ENCODE measurements at regions not wholly inside any gene's neighbourhood (a gene's known extent, or its start where the extent isn't known, plus 50 kb on each side); places are given as distances from the start of the nearest gene placed in this dataset.
"Not testable (repeated sequence)": the region's sequence is repeated elsewhere in the genome, so short reads cannot be mapped to it uniquely, and the experiment has no call there.

DNA sequence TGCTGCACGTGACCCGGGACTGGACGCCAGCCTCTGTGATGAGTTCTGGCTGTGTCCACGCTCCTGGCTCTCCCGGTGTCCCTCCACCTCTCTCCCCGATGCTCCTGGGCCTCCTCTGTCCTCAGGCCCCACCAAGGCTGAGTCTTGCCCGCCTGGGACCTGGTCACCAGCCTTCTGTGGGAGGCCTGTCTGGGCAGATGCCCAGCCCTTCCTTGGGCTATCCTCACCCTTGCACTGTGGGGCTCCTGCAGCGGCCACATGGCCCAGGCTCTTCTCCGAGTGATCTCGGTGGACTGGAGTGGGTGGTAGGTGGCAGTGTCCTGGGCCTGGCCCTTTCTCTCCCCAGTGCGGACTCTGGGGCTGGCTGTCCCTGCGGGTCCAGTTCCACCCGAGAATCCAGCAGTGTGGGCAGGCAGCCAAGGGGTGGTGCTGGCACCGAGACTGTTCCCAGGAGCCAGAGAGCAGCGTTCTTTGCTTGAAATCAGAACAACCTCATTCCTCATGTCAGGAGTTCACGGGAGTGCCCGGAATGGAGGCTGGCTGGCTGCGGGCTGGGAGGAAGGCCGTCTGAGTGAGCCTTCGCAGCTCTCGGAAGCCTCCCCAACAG lies 94.6 kb downstream of the TMEM121 start:
- TF ChIP-seq, protein P1, sequence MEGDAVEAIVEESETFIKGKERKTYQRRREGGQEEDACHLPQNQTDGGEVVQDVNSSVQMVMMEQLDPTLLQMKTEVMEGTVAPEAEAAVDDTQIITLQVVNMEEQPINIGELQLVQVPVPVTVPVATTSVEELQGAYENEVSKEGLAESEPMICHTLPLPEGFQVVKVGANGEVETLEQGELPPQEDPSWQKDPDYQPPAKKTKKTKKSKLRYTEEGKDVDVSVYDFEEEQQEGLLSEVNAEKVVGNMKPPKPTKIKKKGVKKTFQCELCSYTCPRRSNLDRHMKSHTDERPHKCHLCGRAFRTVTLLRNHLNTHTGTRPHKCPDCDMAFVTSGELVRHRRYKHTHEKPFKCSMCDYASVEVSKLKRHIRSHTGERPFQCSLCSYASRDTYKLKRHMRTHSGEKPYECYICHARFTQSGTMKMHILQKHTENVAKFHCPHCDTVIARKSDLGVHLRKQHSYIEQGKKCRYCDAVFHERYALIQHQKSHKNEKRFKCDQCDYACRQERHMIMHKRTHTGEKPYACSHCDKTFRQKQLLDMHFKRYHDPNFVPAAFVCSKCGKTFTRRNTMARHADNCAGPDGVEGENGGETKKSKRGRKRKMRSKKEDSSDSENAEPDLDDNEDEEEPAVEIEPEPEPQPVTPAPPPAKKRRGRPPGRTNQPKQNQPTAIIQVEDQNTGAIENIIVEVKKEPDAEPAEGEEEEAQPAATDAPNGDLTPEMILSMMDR (conservative IDR thresholded peaks at IDR 0.05; ENCODE audit: low read depth, low read length) = not testable (repeated sequence)
- TF ChIP-seq EZH2phosphoT487 (IDR thresholded peaks at IDR 0.05; ENCODE audit: borderline replicate concordance, low read length); EZH2 (IDR thresholded peaks at IDR 0.05; ENCODE audit: low read length, unreplicated experiment): not testable (repeated sequence)
